GM23248 (cell line): ENCODE measurements at regions not wholly inside any gene's neighbourhood (a gene's known extent, or its start where the extent isn't known, plus 50 kb on each side); places are given as distances from the start of the nearest gene placed in this dataset.

Experiments
- DNase-seq: peaks from one replicate; pipeline ENCODE4 v3.0.0-alpha.2; 2015
- H2AFZ ChIP-seq: fragments of 200-600 bp; sonication (generic); 2 replicates; pipeline ENCODE4 v1.6.1; 2016; ENCODE audit warnings: antibody characterized with exemption
- H3F3A ChIP-seq: fragments of 200-600 bp; sonication (generic); 2 replicates; pipeline ENCODE4 v1.6.1; 2016; ENCODE audit warnings: mild to moderate bottlenecking, antibody characterized with exemption, mixed run types; ENCODE audit not compliant: insufficient read depth
- H3K27ac ChIP-seq: fragments of 200-600 bp; sonication (generic); 2 replicates; pipeline ENCODE4 v1.5.1; 2016; ENCODE audit warnings: mild to moderate bottlenecking
- H3K27me3 ChIP-seq: fragments of 200-600 bp; sonication (generic); replicated peaks from 2 replicates; pipeline ENCODE4 v1.6.1; 2016; ENCODE audit warnings: mild to moderate bottlenecking; ENCODE audit not compliant: insufficient read depth
- H3K36me3 ChIP-seq: fragments of 200-600 bp; sonication (generic); 2 replicates; pipeline ENCODE4 v1.6.1; 2016; ENCODE audit warnings: low read depth, mild to moderate bottlenecking
- H3K4me1 ChIP-seq: fragments of 200-600 bp; sonication (generic); 2 replicates; pipeline ENCODE4 v1.6.1; 2016; ENCODE audit warnings: mild to moderate bottlenecking; ENCODE audit not compliant: insufficient read depth
- H3K4me2 ChIP-seq: fragments of 200-600 bp; sonication (generic); one replicate; pipeline ENCODE4 v1.6.1; 2016; ENCODE audit warnings: mild to moderate bottlenecking; ENCODE audit not compliant: unreplicated experiment
- H3K4me3 ChIP-seq: fragments of 200-600 bp; sonication (generic); 2 replicates; pipeline ENCODE4 v1.5.1; 2016; ENCODE audit warnings: mild to moderate bottlenecking
- H3K79me2 ChIP-seq: fragments of 200-600 bp; sonication (generic); 2 replicates; pipeline ENCODE4 v1.6.1; 2016; ENCODE audit warnings: mild to moderate bottlenecking; ENCODE audit not compliant: insufficient read depth
- H3K9ac ChIP-seq: fragments of 200-600 bp; sonication (generic); 2 replicates; pipeline ENCODE4 v1.6.1; 2016; ENCODE audit warnings: mild to moderate bottlenecking
- H3K9me2 ChIP-seq: fragments of 200-600 bp; sonication (generic); 2 replicates; pipeline ENCODE4 v1.6.1; 2016; ENCODE audit warnings: mixed run types, mild to moderate bottlenecking, moderate library complexity; ENCODE audit not compliant: insufficient read depth
- H3K9me3 ChIP-seq: fragments of 200-600 bp; sonication (generic); one replicate; pipeline ENCODE4 v1.6.1; 2017; ENCODE audit warnings: low read depth
- H4K20me1 ChIP-seq: fragments of 200-600 bp; sonication (generic); 2 replicates; pipeline ENCODE4 v1.6.0; 2016; ENCODE audit not compliant: insufficient read depth
- EZH2 ChIP-seq: fragments of 200-600 bp; sonication (generic); IDR thresholded peaks from 2 replicates; pipeline ENCODE4 v1.6.1; 2018; ENCODE audit warnings: antibody characterized with exemption, mild to moderate bottlenecking; ENCODE audit not compliant: insufficient read depth, poor library complexity, severe bottlenecking
- EZH2phosphoT487 ChIP-seq: fragments of 200-600 bp; sonication (generic); IDR thresholded peaks from 2 replicates; pipeline ENCODE4 v1.6.1; 2018; ENCODE audit warnings: antibody characterized with exemption, moderate library complexity, mild to moderate bottlenecking, low read depth; ENCODE audit not compliant: insufficient read depth
- WGBS, 2 experiments: methylation state at CpG; one replicate each; pipeline ENCODE4 v1.1.6; 2015 to 2017; ENCODE audit warnings: low lambda C conversion rate in 2 of 2, low coverage in 1 of 2; ENCODE audit errors: missing lambda C conversion rate in 2 of 2; 5-methylcytosine and 5-hydroxymethylcytosine counted together
- in situ Hi-C: fragments of 300-500 bp; cut with MboI; formaldehyde crosslinking; loops from 2 replicates; pipeline ENCODE4 v1.15.0; 2020

DNA sequence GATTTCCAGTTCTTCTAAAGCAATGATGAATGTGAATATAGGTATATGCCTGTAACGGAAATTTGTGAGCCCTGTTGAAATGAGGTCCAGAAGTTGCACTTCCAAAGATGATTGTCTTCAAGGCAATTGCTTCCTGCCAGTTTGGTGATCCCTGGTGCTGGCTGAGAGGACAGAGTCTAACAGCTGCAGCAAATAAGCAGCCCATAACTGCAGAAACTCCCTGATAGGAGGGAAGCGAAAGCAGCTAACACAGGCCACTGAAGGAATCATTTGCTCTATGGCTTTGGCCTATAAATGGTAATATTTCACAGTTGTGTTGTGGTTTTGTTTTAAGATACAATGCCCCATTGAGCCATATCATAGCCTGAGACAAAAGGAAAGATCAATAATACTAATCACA, 451.5 kb upstream of the MIR17HG start:
- no peak overlapping the region for H3K27ac ChIP-seq
- no peaks in the 10 kb centered on the region for H3K36me3 ChIP-seq
- WGBS, 2 experiments, result 5 to 14% methylated on average over 2 of the region's 2 CpGs
- TF ChIP-seq EZH2 (no peak), EZH2phosphoT487 (no peak)
- H4K20me1 ChIP-seq, result no peaks in the 10 kb centered on the region
- H3K9me2 ChIP-seq, result no peaks in the 10 kb centered on the region
- no peak overlapping the region for H3K4me2 ChIP-seq
- no peaks in the 10 kb centered on the region for H3K4me1 ChIP-seq
- H3K79me2 ChIP-seq, result no peaks in the 10 kb centered on the region
- H2AFZ ChIP-seq, result no peak overlapping the region
- H3F3A ChIP-seq, result no peaks in the 10 kb centered on the region
- no peak overlapping the region for H3K4me3 ChIP-seq
- in situ Hi-C loops, result no loop called here
- no peak for DNase-seq
- H3K27me3 ChIP-seq, result no peaks in the 10 kb centered on the region
- H3K9me3 ChIP-seq, result no peaks in the 10 kb centered on the region
- no peak overlapping the region for H3K9ac ChIP-seq

DNA sequence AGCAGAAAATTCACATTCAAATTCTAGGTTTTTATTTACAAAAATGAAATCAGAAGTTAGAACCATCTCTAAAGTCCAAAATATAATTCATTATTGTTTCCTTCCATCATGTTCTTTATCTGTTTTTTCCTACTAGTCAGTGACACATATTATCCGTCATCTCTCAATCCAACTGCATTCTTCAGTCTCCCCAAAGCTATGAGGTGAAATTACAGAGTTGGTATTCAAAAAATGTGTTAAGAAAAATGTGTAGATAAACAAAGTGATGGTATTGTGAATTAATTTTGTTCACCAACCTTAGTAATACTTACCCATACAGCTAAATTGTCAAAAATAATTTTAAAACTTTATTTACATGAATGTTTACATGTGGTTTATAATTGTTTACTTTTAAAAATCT, 448.7 kb upstream of the MIR17HG start:
- H3F3A ChIP-seq, result no peaks in the 10 kb centered on the region
- H3K4me3 ChIP-seq, result no peak overlapping the region
- WGBS, 2 experiments, result 54 to 56% methylated on average over 1 of the region's 1 CpG
- no peak for TF ChIP-seq EZH2phosphoT487
- TF ChIP-seq EZH2, result no peak
- no peak overlapping the region for H3K4me2 ChIP-seq
- no peaks in the 10 kb centered on the region for H3K27me3 ChIP-seq
- H3K9me2 ChIP-seq, result no peaks in the 10 kb centered on the region
- H3K27ac ChIP-seq, result no peak overlapping the region
- no peaks in the 10 kb centered on the region for H3K9me3 ChIP-seq
- no peak overlapping the region for H3K9ac ChIP-seq
- H3K4me1 ChIP-seq, result no peaks in the 10 kb centered on the region
- H3K79me2 ChIP-seq, result no peaks in the 10 kb centered on the region
- no peaks in the 10 kb centered on the region for H4K20me1 ChIP-seq
- H2AFZ ChIP-seq, result no peak overlapping the region
- no peaks in the 10 kb centered on the region for H3K36me3 ChIP-seq
- no peak for DNase-seq
- in situ Hi-C loops, result no loop called here

DNA sequence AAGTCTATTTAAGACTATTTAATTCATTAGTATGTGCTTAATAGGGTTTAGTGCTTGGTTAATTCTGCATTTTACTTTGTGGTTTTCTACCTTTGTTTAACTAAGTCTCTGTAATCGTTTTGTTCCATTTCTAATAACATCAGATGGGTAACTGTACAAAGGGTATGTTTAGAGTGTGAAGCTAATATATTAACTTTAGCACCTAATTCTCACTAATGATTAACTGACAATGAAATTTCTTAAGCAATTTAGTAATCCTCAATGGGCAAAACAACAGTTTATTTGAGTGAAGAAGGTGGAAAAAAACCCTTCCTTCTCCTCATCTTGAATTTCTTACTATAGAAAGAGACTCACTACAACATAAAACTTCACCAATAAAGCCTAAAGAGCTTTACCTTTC, 448.1 kb upstream of the MIR17HG start:
- Histone ChIP-seq H3K4me2 (no peak overlapping the region), H3K4me1 (no peaks in the 10 kb centered on the region), H2AFZ (no peak overlapping the region), H3K4me3 (no peak overlapping the region), H3K9me3 (no peaks in the 10 kb centered on the region), H3K36me3 (no peaks in the 10 kb centered on the region), H3K27ac (no peak overlapping the region), H3K9ac (no peak overlapping the region), H3K27me3 (no peaks in the 10 kb centered on the region), H3F3A (no peaks in the 10 kb centered on the region), H4K20me1 (no peaks in the 10 kb centered on the region), H3K79me2 (no peaks in the 10 kb centered on the region), H3K9me2 (no peaks in the 10 kb centered on the region)
- 3 to 12% methylated on average over 1 of the region's 1 CpG for WGBS, 2 experiments
- TF ChIP-seq EZH2 (no peak), EZH2phosphoT487 (no peak)
- DNase-seq, result no peak
- in situ Hi-C loops, result no loop called here

DNA sequence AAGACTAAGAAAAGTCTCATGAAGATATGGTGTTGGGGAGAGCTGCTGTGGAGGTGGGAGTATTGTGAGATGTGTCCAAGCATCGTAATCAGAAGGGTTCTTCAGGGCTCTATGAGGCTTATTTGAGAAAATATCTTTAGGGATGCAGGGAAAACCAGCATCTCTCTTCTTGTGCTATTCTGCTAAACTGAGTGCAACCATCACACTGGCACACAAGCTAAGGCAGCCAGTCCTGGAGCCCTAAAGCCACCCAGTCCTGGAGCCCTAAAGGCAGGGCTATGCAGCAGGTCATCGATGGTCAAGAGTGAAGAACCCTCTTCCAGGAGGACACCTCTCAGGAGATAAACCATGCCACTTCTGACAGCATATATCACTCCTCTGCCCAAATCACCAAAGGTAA, 445.2 kb upstream of the MIR17HG start:
- TF ChIP-seq EZH2phosphoT487, result no peak
- no peak for TF ChIP-seq EZH2
- Histone ChIP-seq H3K27me3 (no peaks in the 10 kb centered on the region), H3K9me3 (no peaks in the 10 kb centered on the region), H3K36me3 (no peaks in the 10 kb centered on the region), H3K27ac (no peak overlapping the region), H3K9ac (no peak overlapping the region), H3K9me2 (no peaks in the 10 kb centered on the region), H3K4me2 (no peak overlapping the region), H2AFZ (no peak overlapping the region), H3F3A (no peaks in the 10 kb centered on the region), H3K79me2 (no peaks in the 10 kb centered on the region), H3K4me1 (no peaks in the 10 kb centered on the region), H3K4me3 (no peak overlapping the region), H4K20me1 (no peaks in the 10 kb centered on the region)
- in situ Hi-C loops, result no loop called here
- WGBS, 2 experiments, result 11 to 31% methylated on average over 2 of the region's 2 CpGs
- no peak for DNase-seq

DNA sequence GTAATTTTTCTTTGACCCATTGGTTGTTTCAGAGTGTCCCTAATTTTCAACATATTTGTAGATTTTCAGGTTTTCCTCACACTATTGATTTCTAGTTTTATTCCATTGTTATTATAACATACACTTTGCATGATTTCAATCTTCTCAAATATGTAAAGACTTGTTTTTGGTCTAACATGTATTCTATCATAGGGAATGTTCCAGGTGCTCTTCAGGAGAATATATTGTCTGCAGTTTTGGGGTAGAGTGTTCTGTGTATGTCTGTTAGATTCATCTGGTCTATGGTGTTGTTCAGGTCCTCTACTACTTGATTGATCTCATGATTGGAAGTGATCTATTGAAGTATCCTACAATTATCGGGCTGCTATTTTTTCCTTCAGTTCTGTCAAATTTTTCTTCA, 440.9 kb upstream of the MIR17HG start:
- Histone ChIP-seq H3K4me3 (no peak overlapping the region), H3K9me3 (no peaks in the 10 kb centered on the region), H4K20me1 (no peaks in the 10 kb centered on the region), H3K4me1 (no peaks in the 10 kb centered on the region), H2AFZ (no peak overlapping the region), H3K27me3 (no peaks in the 10 kb centered on the region), H3F3A (no peaks in the 10 kb centered on the region), H3K4me2 (no peak overlapping the region), H3K36me3 (no peaks in the 10 kb centered on the region), H3K9me2 (no peaks in the 10 kb centered on the region), H3K79me2 (no peaks in the 10 kb centered on the region), H3K27ac (no peak overlapping the region), H3K9ac (no peak overlapping the region)
- in situ Hi-C loops, result no loop called here
- TF ChIP-seq EZH2phosphoT487 (no peak), EZH2 (no peak)
- 24 to 45% methylated on average over 1 of the region's 1 CpG for WGBS, 2 experiments
- no peak for DNase-seq
